GM12874 (cell line): ENCODE measurements at regions not wholly inside any gene's neighbourhood (a gene's known extent, or its start where the extent isn't known, plus 50 kb on each side); places are given as distances from the start of the nearest gene placed in this dataset.

Experiments
- CTCF ChIP-seq: IDR thresholded peaks from 2 replicates; pipeline ENCODE4 v1.5.1; 2011; ENCODE audit warnings: low read depth, mild to moderate bottlenecking, control low read depth, low read length, moderate library complexity; ENCODE audit not compliant: insufficient read depth

GRCh38 chr7:95682913-95683312, 86.6 kb upstream of the PDK4 start:
- no peak for TF ChIP-seq CTCF

- TF ChIP-seq CTCF, result no peak
These were observed 80.4 kb upstream of the PDK4 start for GRCh38 chr7:95676691-95677090.

- TF ChIP-seq CTCF, result no peak
These were observed 79.3 kb upstream of the PDK4 start for GRCh38 chr7:95675632-95676031.

- no peak for TF ChIP-seq CTCF
These were observed 78.7 kb upstream of the PDK4 start for GRCh38 chr7:95675016-95675415.

- TF ChIP-seq CTCF, result no peak
These were observed 77.8 kb upstream of the PDK4 start for GRCh38 chr7:95674101-95674500.

GRCh38 chr7:95672434-95672833, 76.1 kb upstream of the PDK4 start:
- TF ChIP-seq CTCF, result no peak

- no peak for TF ChIP-seq CTCF
These were observed 73.2 kb upstream of the PDK4 start for GRCh38 chr7:95669513-95669912.
